Ovary (tissue), 7 donors: ENCODE measurements at regions not wholly inside any gene's neighbourhood (a gene's known extent, or its start where the extent isn't known, plus 50 kb on each side); places are given as distances from the start of the nearest gene placed in this dataset.

Experiments used
- DNase-seq, 5 donors: peaks; one replicate each; pipeline ENCODE4 v3.0.0-alpha.2; 2019 to 2020
- H3K27ac ChIP-seq, 2 donors: fragments of 200-600 bp; one replicate each; pipeline versions ENCODE4 v1.5.1 to v1.8.0; 2019 to 2022
- H3K27me3 ChIP-seq: fragments of 200-600 bp; one replicate; pipeline ENCODE4 v1.8.0; 2022
- H3K36me3 ChIP-seq: fragments of 200-600 bp; sonication (generic); one replicate; pipeline ENCODE4 v1.5.1; 2019
- H3K4me1 ChIP-seq: one replicate; pipeline ENCODE4 v1.8.1; 2013; ENCODE audit warnings: mild to moderate bottlenecking, moderate library complexity; ENCODE audit not compliant: insufficient read depth
- H3K4me3 ChIP-seq: fragments of 200-600 bp; sonication (generic); one replicate; pipeline ENCODE4 v1.5.1; 2017
- H3K9me3 ChIP-seq, 2 donors: fragments of 200-600 bp in 1 of 2; sonication (generic) in 1 of 2; one replicate each; pipeline versions ENCODE4 v1.5.1 to v1.8.1; 2013 to 2019; ENCODE audit warnings: mild to moderate bottlenecking in 1 of 2, moderate library complexity in 1 of 2
- EP300 ChIP-seq: sonication (generic); formaldehyde crosslinking; IDR thresholded peaks from one replicate; pipeline ENCODE4 v1.6.1; 2017; ENCODE audit warnings: antibody characterized with exemption
- POLR2A ChIP-seq: fragments of 450-650 bp; IDR thresholded peaks from one replicate; pipeline ENCODE4 v1.6.1; 2017; ENCODE audit warnings: antibody characterized with exemption, mild to moderate bottlenecking, moderate library complexity
- WGBS, 3 donors: extraction: QIAGEN DNeasy Blood & Tissue Kit in 1 of 3; methylation state at CpG; one replicate each; pipeline versions ENCODE4 v1.1.5 to v1.1.7; 2013 to 2017; 5-methylcytosine and 5-hydroxymethylcytosine counted together
- intact Hi-C, 4 donors: fragments of 100-400 bp; cut with DNase I; formaldehyde crosslinking; loops; one replicate each; pipeline versions ENCODE4 v1.11.0 to v1.15.1; 2022 to 2023
- TF ChIP-seq, protein P1 (sequence below), 3 donors: fragments of 450-650 bp in 2 of 3; fragments of 200-600 bp in 1 of 3; IDR thresholded peaks; one replicate each; pipeline versions ENCODE4 v1.5.1 to v1.8.0; 2016 to 2022; ENCODE audit warnings: antibody characterized with exemption in 3 of 3, mild to moderate bottlenecking in 1 of 3
- donor health status: DM: no; HTN: no; CAD: no; lungs with moderate emphysema.
- donor health status: DM: no; HTN: no; CAD: no.
- donor health status: Bipolar disorder and iron deficiency.
- donor health status: DM: no; HTN: no; CAD: no.
- donor health status: DM: yes; HTN: yes; CAD: no.

GRCh38 chr21:36606983-36607325, 92.0 kb upstream of the SIM2 start:
- Histone ChIP-seq H3K4me1 (no peaks in the 10 kb centered on the region), H3K27ac (no peak overlapping the region), H3K9me3 (no peaks in the 10 kb centered on the region), H3K36me3 (no peaks in the 10 kb centered on the region), H3K27me3 (no peaks in the 10 kb centered on the region), H3K4me3 (no peak overlapping the region)
- intact Hi-C loops: no loop called here
- TF ChIP-seq EP300 (no peak), POLR2A (no peak)
- TF ChIP-seq, protein P1, sequence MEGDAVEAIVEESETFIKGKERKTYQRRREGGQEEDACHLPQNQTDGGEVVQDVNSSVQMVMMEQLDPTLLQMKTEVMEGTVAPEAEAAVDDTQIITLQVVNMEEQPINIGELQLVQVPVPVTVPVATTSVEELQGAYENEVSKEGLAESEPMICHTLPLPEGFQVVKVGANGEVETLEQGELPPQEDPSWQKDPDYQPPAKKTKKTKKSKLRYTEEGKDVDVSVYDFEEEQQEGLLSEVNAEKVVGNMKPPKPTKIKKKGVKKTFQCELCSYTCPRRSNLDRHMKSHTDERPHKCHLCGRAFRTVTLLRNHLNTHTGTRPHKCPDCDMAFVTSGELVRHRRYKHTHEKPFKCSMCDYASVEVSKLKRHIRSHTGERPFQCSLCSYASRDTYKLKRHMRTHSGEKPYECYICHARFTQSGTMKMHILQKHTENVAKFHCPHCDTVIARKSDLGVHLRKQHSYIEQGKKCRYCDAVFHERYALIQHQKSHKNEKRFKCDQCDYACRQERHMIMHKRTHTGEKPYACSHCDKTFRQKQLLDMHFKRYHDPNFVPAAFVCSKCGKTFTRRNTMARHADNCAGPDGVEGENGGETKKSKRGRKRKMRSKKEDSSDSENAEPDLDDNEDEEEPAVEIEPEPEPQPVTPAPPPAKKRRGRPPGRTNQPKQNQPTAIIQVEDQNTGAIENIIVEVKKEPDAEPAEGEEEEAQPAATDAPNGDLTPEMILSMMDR (IDR thresholded peaks at IDR 0.05): no peak
- WGBS, 3 donors: 84 to 87% (median 85%) methylated on average over 6 of the region's 6 CpGs
- DNase-seq: no peak

DNA sequence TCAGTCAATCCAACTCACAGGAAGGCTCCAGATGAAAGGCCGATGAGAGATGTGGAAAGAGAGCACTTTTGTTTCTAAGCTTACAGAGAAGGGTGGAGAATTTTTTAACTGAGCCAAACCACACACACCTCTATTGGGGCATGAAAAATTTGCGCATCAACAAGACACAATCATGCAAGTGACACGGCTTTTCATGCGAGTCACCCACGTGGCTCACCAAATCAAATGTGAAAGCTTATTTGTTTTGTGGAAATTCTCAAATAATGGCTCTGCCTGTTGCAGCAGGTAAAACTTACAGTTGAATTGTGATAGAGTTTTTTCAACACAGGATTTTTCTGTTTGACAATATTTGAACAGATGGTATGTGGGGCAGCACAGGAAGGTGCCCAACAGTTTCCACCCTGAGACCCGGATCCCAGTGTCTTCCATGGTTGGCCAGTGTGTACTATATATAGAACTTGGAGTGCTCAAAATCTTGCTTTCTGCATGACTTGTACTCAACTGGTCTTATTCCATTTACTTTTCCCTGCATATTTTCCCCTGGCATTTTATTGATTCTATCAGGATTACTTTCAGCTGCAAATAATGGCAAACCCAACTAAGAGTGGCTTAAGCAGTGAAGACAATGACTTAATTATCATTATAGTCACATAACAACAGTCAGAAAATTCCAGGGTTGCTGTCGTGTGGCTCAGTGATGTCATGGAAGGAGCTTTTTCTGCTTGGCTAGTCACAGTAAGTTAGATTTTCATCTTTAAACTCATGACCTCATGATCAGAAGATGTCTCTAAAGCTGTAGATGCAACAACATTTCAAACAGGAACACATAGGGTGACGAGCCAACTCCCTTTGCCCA, 90.6 kb upstream of the SIM2 start:
- no peak for DNase-seq
- Histone ChIP-seq H3K9me3 (no peaks in the 10 kb centered on the region), H3K4me3 (no peak overlapping the region), H3K36me3 (no peaks in the 10 kb centered on the region), H3K27me3 (no peaks in the 10 kb centered on the region), H3K27ac (no peak overlapping the region), H3K4me1 (no peaks in the 10 kb centered on the region)
- 81 to 92% (median 83%) methylated on average over 8 of the region's 8 CpGs for WGBS, 3 donors
- TF ChIP-seq POLR2A (no peak), EP300 (no peak)
- TF ChIP-seq, protein P1 (IDR thresholded peaks at IDR 0.05): no peak
- intact Hi-C loops: no loop called here

- H3K36me3 ChIP-seq: no peaks in the 10 kb centered on the region
- H3K27ac ChIP-seq: no peak overlapping the region
- no peaks in the 10 kb centered on the region for H3K27me3 ChIP-seq
- H3K4me3 ChIP-seq: no peak overlapping the region
- no peak for DNase-seq
- no peaks in the 10 kb centered on the region for H3K9me3 ChIP-seq
- 81 to 100% (median 86%) methylated on average over 1 of the region's 1 CpG for WGBS, 3 donors
- TF ChIP-seq POLR2A (no peak), EP300 (no peak)
- TF ChIP-seq, protein P1 (IDR thresholded peaks at IDR 0.05): no peak
- no peaks in the 10 kb centered on the region for H3K4me1 ChIP-seq
- intact Hi-C loops: no loop called here
Observed at GRCh38 chr21:36608897-36609225, 90.1 kb upstream of the SIM2 start.

DNA sequence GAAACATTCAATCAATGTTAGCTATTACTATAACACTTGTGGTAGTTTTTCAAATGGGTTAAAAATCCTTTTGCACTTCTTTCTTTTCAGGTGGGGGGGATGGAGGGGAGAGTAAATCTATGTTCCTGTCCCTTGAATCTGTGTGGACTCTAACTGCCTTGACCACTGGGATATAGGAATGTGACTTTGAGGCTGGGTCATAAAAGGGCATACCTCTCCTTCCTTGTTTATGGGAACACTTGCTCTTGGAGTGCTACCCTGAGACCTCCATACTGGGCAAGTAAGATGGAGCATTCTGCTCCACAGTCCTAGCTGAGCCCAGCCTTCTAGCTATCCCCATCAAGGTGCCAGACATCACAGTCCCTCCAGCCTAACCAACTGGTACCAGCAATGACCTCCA, 89.3 kb upstream of the SIM2 start:
- no peak overlapping the region for H3K27ac ChIP-seq
- no peak overlapping the region for H3K4me3 ChIP-seq
- intact Hi-C loops: no loop called here
- H3K4me1 ChIP-seq: no peaks in the 10 kb centered on the region
- H3K27me3 ChIP-seq: no peaks in the 10 kb centered on the region
- no peaks in the 10 kb centered on the region for H3K9me3 ChIP-seq
- DNase-seq: no peak
- TF ChIP-seq EP300: no peak
- TF ChIP-seq, protein P1 (IDR thresholded peaks at IDR 0.05): no peak
- no peaks in the 10 kb centered on the region for H3K36me3 ChIP-seq
